ENCODE measurements at regions not wholly inside any gene's neighbourhood (a gene's known extent, or its start where the extent isn't known, plus 50 kb on each side); places are given as distances from the start of the nearest gene placed in this dataset.

- H3K9ac ChIP-seq (ENCODE audit: low read length): no peak overlapping the region
- Mint-ChIP-seq H3K9me3 (ENCODE audit: insufficient read depth) (peaks cover 6% of the 10 kb centered on the region), H3K4me3 (no peak overlapping the region), H3K4me1 (no peaks in the 10 kb centered on the region), H3K27me3 (no peaks in the 10 kb centered on the region), H3K27ac (no peak overlapping the region)
- H3K4me1 ChIP-seq (ENCODE audit: control insufficient read depth in 2 of 2, insufficient read depth in 2 of 2, low read length in 2 of 2): no peaks in the 10 kb centered on the region
- no peaks in the 10 kb centered on the region for H3K36me3 ChIP-seq (replicated peaks in 1 of 2; ENCODE audit: control extremely low read depth in 1 of 2, control insufficient read depth in 1 of 2, extremely low read depth in 1 of 2, insufficient read depth in 2 of 2, low read length in 1 of 2)
- no peaks in the 10 kb centered on the region for H3K79me2 ChIP-seq (ENCODE audit: control insufficient read depth, insufficient read depth, low read length)
- no peak for DNase-seq
- no peak for ATAC-seq (ENCODE audit: low read depth)
- no peaks in the 10 kb centered on the region for H4K20me1 ChIP-seq (ENCODE audit: control insufficient read depth, insufficient read depth, low read length, poor library complexity, severe bottlenecking)
- no peak for TF ChIP-seq EZH2 (IDR thresholded peaks at IDR 0.05; ENCODE audit: borderline replicate concordance, insufficient read depth, low read depth, low read length, poor library complexity, severe bottlenecking)
- TF ChIP-seq, protein P1, sequence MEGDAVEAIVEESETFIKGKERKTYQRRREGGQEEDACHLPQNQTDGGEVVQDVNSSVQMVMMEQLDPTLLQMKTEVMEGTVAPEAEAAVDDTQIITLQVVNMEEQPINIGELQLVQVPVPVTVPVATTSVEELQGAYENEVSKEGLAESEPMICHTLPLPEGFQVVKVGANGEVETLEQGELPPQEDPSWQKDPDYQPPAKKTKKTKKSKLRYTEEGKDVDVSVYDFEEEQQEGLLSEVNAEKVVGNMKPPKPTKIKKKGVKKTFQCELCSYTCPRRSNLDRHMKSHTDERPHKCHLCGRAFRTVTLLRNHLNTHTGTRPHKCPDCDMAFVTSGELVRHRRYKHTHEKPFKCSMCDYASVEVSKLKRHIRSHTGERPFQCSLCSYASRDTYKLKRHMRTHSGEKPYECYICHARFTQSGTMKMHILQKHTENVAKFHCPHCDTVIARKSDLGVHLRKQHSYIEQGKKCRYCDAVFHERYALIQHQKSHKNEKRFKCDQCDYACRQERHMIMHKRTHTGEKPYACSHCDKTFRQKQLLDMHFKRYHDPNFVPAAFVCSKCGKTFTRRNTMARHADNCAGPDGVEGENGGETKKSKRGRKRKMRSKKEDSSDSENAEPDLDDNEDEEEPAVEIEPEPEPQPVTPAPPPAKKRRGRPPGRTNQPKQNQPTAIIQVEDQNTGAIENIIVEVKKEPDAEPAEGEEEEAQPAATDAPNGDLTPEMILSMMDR (IDR thresholded peaks at IDR 0.05): no peak
- H3K27ac ChIP-seq (ENCODE audit: low read length in 2 of 2): no peak overlapping the region
- intact Hi-C loops (cut with micrococcal nuclease): no loop called here
- H3K4me2 ChIP-seq (replicated peaks; ENCODE audit: low read depth, low read length, poor library complexity, severe bottlenecking): no peak overlapping the region
- no peaks in the 10 kb centered on the region for H3K27me3 ChIP-seq (replicated peaks in 1 of 4; ENCODE audit: control extremely low read depth in 1 of 4, control insufficient read depth in 3 of 4, insufficient read depth in 4 of 4, low read length in 3 of 4)
- no peak overlapping the region for H2AFZ ChIP-seq (ENCODE audit: insufficient read depth, low read depth, low read length, poor library complexity, severe bottlenecking)
- WGBS (ENCODE audit: insufficient coverage): 100% methylated on average over 2 of the region's 3 CpGs
- ChIA-PET CTCF (no interaction called here), POLR2A (no interaction called here)
- peaks cover 0 to 23% (median 5%) of the 10 kb centered on the region in 3 donors for H3K9me3 ChIP-seq (ENCODE audit: control extremely low read depth in 1 of 3, control insufficient read depth in 2 of 3, insufficient read depth in 1 of 3, low read length in 2 of 3)
- H3K4me3 ChIP-seq (ENCODE audit: control extremely low read depth in 1 of 5, extremely low read depth in 1 of 5, insufficient read depth in 1 of 5, low read depth in 2 of 5, low read length in 4 of 5): no peak overlapping the region
Measured at GRCh38 chr18:43481069-43481468, 203.8 kb upstream of the SYT4 start.

DNA sequence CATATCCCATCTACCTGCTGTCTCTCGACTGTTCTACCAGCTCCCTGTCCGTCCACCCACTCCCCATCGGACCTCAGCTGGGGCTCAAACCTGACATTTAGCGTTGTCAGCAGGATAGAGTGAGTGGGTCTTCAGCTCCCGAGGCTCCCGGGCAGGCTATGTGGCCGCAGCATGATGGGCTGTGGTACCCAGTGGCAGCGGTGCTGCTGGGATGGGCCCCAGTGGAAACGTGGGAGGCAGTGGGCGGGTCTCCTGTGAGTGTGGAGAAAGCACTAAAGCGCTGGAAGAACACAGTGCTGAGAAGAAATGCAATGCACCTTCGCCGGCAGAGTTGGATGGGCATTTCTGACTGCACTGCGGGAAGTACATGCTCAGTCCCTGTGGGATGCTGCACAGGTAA lies 204.8 kb upstream of the SYT4 start:
- CTCF ChIA-PET: no interaction called here
- Histone ChIP-seq H3K4me3 (ENCODE audit: control extremely low read depth in 1 of 5, extremely low read depth in 1 of 5, insufficient read depth in 1 of 5, low read depth in 2 of 5, low read length in 4 of 5) (no peak overlapping the region), H3K79me2 (ENCODE audit: control insufficient read depth, insufficient read depth, low read length) (no peaks in the 10 kb centered on the region), H2AFZ (ENCODE audit: insufficient read depth, low read depth, low read length, poor library complexity, severe bottlenecking) (no peak overlapping the region), H4K20me1 (ENCODE audit: control insufficient read depth, insufficient read depth, low read length, poor library complexity, severe bottlenecking) (no peaks in the 10 kb centered on the region), H3K9ac (ENCODE audit: low read length) (no peak overlapping the region), H3K27ac (ENCODE audit: low read length in 2 of 2) (no peak overlapping the region), H3K27me3 (replicated peaks in 1 of 4; ENCODE audit: control extremely low read depth in 1 of 4, control insufficient read depth in 3 of 4, insufficient read depth in 4 of 4, low read length in 3 of 4) (no peaks in the 10 kb centered on the region), H3K4me2 (replicated peaks; ENCODE audit: low read depth, low read length, poor library complexity, severe bottlenecking) (no peak overlapping the region), H3K9me3 (ENCODE audit: control extremely low read depth in 1 of 3, control insufficient read depth in 2 of 3, insufficient read depth in 1 of 3, low read length in 2 of 3) (peaks cover 0 to 32% (median 13%) of the 10 kb centered on the region in 3 donors), H3K4me1 (ENCODE audit: control insufficient read depth in 2 of 2, insufficient read depth in 2 of 2, low read length in 2 of 2) (no peaks in the 10 kb centered on the region), H3K36me3 (replicated peaks in 1 of 2; ENCODE audit: control extremely low read depth in 1 of 2, control insufficient read depth in 1 of 2, extremely low read depth in 1 of 2, insufficient read depth in 2 of 2, low read length in 1 of 2) (no peaks in the 10 kb centered on the region)
- POLR2A ChIA-PET: no interaction called here
- H3K9me3 Mint-ChIP-seq (ENCODE audit: insufficient read depth): peaks cover 10% of the 10 kb centered on the region
- no peaks in the 10 kb centered on the region for H3K4me1 Mint-ChIP-seq
- WGBS (ENCODE audit: insufficient coverage): 87% methylated on average over 10 of the region's 14 CpGs
- TF ChIP-seq, protein P1 (IDR thresholded peaks at IDR 0.05): no peak
- no peak for TF ChIP-seq EZH2 (IDR thresholded peaks at IDR 0.05; ENCODE audit: borderline replicate concordance, insufficient read depth, low read depth, low read length, poor library complexity, severe bottlenecking)
- DNase-seq: no peak
- H3K4me3 Mint-ChIP-seq: no peak overlapping the region
- no peak for ATAC-seq (ENCODE audit: low read depth)
- intact Hi-C loops (cut with micrococcal nuclease): no loop called here
- H3K27me3 Mint-ChIP-seq: no peaks in the 10 kb centered on the region
- H3K27ac Mint-ChIP-seq: no peak overlapping the region

Measured in B cell (primary cell).